Vagina (tissue), 2 donors: ENCODE measurements at regions not wholly inside any gene's neighbourhood (a gene's known extent, or its start where the extent isn't known, plus 50 kb on each side); places are given as distances from the start of the nearest gene placed in this dataset.

Experiments used
- DNase-seq, 2 donors: peaks; one replicate each; pipeline ENCODE4 v3.0.0-alpha.2; 2017; ENCODE audit errors: extremely low spot score in 2 of 2
- H3K27ac ChIP-seq: fragments of 200-600 bp; sonication (generic); one replicate; pipeline ENCODE4 v1.5.1; 2019
- H3K27me3 ChIP-seq: fragments of 200-600 bp; sonication (generic); one replicate; pipeline ENCODE4 v1.5.1; 2019
- H3K36me3 ChIP-seq, 2 donors: fragments of 200-600 bp; sonication (generic); one replicate each; pipeline ENCODE4 v1.5.1; 2017 to 2019
- H3K4me1 ChIP-seq: fragments of 200-600 bp; sonication (generic); one replicate; pipeline ENCODE4 v1.5.1; 2019
- H3K4me3 ChIP-seq, 2 donors: fragments of 200-600 bp; sonication (generic); 1 replicate in 1 of 2; 2 replicates in 1 of 2; pipeline ENCODE4 v1.5.1; 2016 to 2019
- H3K9me3 ChIP-seq: fragments of 200-600 bp; sonication (generic); one replicate; pipeline ENCODE4 v1.5.1; 2019
- POLR2A ChIP-seq, 2 donors: fragments of 450-650 bp; IDR thresholded peaks; one replicate each; pipeline ENCODE4 v1.6.1; 2017; ENCODE audit warnings: antibody characterized with exemption in 2 of 2, mild to moderate bottlenecking in 2 of 2, moderate library complexity in 2 of 2
- POLR2AphosphoS5 ChIP-seq, 2 donors: sonication (generic); formaldehyde crosslinking; IDR thresholded peaks; one replicate each; pipeline ENCODE4 v1.9.0; 2017; ENCODE audit warnings: antibody characterized with exemption in 2 of 2, mild to moderate bottlenecking in 2 of 2, low read depth in 1 of 2; ENCODE audit not compliant: insufficient read depth in 1 of 2
- intact Hi-C: fragments of 100-400 bp; cut with DNase I; formaldehyde crosslinking; loops from one replicate; pipeline ENCODE4 v1.15.1; 2023
- TF ChIP-seq, protein P1 (sequence below), 3 experiments: fragments of 450-650 bp in 2 of 3; fragments of 200-600 bp in 1 of 3; sonication (generic) in 1 of 3; IDR thresholded peaks; one replicate each; pipeline ENCODE4 v1.5.1; 2017 to 2019; ENCODE audit warnings: antibody characterized with exemption in 3 of 3, mild to moderate bottlenecking in 2 of 3, moderate library complexity in 2 of 3

DNA sequence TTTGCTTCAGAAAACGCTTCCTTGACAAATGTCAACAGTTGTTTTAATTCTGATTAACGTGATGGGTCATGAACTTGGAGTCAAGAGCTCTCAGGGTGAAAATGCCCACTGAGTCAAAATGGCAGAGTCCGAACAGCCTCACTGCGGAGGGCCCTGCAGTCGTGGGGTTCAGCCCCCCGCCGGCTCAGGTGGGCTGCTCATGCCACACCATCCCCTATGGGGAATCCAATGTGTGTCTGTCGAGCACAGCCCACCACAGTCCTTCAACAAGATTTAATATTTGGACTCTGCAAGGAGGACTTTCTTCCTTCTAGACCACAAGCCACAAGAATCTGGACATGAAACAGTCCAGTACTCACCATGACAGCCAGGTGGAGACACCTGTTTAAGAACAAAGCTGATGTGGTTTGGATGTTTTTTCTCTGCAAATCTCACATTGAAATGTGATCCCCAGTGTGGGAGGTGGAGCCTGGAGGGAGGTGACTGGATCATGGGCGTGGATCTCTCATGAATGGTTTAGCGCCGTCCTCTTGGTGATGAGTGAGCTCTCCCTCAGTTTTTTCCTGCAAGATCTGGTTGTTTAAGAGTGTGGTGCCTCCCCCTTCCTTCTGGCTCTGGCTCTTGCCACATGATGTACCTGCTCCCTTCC is 201.0 kb downstream of the NDUFA10 start:
- H3K36me3 ChIP-seq: no peaks in the 10 kb centered on the region
- TF ChIP-seq POLR2A (IDR thresholded peaks at IDR 0.05) (no peak), POLR2AphosphoS5 (IDR thresholded peaks at IDR 0.05; ENCODE audit: insufficient read depth in 1 of 2, low read depth in 1 of 2) (peak in 1 of 2 donors; percentile 41)
- peak in 1 of 2 donors; percentile 56 for DNase-seq
- intact Hi-C loops: no loop called here
- no peak overlapping the region for H3K4me3 ChIP-seq
- H3K27ac ChIP-seq: no peak overlapping the region
- H3K9me3 ChIP-seq: no peaks in the 10 kb centered on the region
- H3K4me1 ChIP-seq: no peaks in the 10 kb centered on the region
- H3K27me3 ChIP-seq: no peaks in the 10 kb centered on the region

DNA sequence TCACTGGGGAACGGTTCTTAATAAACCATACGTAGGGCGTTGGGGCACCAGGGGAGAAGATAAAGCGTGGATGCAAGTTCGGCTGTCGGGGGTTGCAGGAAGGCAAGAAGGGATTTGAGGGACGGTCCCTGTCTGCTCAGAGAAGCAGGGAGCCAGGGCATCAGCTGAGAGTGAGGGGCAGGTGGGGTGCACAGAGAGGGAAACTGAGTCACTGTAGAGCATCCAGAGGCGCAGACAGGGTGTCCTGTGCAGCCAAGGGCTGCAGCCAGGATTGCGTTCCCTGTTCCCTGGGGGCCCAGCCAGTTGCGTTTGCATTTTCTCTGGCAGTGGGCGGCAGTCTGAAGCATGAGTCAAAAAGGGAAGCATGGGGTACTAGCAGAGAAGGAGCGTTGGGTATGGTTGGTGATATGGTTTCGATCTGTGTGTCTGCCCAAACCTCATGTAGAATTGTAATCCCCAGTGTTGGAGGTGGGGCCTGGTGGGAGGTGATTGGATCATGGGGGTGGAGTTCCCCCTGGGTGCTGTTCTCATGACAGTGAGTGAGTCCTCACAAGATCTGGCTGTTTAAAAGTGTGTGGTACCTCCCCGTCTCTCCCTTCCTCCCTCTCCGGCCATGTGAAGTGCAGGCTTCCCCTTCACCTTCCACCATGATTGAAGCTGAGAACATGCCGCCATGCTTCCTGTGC is 202.9 kb downstream of the NDUFA10 start:
- H3K4me1 ChIP-seq: no peaks in the 10 kb centered on the region
- H3K9me3 ChIP-seq: no peaks in the 10 kb centered on the region
- no peaks in the 10 kb centered on the region for H3K36me3 ChIP-seq
- peak; percentile 55 to 74 for DNase-seq
- TF ChIP-seq, protein P1, sequence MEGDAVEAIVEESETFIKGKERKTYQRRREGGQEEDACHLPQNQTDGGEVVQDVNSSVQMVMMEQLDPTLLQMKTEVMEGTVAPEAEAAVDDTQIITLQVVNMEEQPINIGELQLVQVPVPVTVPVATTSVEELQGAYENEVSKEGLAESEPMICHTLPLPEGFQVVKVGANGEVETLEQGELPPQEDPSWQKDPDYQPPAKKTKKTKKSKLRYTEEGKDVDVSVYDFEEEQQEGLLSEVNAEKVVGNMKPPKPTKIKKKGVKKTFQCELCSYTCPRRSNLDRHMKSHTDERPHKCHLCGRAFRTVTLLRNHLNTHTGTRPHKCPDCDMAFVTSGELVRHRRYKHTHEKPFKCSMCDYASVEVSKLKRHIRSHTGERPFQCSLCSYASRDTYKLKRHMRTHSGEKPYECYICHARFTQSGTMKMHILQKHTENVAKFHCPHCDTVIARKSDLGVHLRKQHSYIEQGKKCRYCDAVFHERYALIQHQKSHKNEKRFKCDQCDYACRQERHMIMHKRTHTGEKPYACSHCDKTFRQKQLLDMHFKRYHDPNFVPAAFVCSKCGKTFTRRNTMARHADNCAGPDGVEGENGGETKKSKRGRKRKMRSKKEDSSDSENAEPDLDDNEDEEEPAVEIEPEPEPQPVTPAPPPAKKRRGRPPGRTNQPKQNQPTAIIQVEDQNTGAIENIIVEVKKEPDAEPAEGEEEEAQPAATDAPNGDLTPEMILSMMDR (IDR thresholded peaks at IDR 0.05): no peak
- TF ChIP-seq POLR2AphosphoS5 (IDR thresholded peaks at IDR 0.05; ENCODE audit: insufficient read depth in 1 of 2, low read depth in 1 of 2) (no peak), POLR2A (IDR thresholded peaks at IDR 0.05) (no peak)
- no peaks in the 10 kb centered on the region for H3K27me3 ChIP-seq
- no peak overlapping the region for H3K27ac ChIP-seq
- intact Hi-C loops: no loop called here
- H3K4me3 ChIP-seq: no peak overlapping the region

DNA sequence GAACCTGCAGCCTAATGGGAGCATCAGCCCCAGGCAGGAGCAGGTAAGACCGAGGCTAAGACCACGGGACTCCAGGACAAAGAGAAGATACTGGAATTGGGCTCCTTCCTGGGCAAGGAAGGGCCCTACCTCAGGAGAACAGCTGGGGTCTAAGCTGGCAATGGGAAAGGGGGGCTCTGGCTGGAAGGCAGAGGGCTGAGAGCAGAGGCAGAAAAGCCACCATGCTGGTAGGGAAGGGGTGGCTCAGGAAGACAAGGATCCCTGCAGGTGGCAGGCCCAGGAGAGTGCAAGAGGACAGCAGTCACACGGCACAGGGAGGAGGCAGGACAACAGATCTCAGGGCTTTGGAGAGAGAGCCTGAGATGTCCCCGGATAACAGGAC is 203.5 kb downstream of the NDUFA10 start:
- Histone ChIP-seq H3K27ac (no peak overlapping the region), H3K9me3 (no peaks in the 10 kb centered on the region), H3K27me3 (no peaks in the 10 kb centered on the region), H3K4me1 (no peaks in the 10 kb centered on the region), H3K36me3 (no peaks in the 10 kb centered on the region), H3K4me3 (no peak overlapping the region)
- intact Hi-C loops: no loop called here
- no peak for TF ChIP-seq POLR2A (IDR thresholded peaks at IDR 0.05)
- no peak for TF ChIP-seq POLR2AphosphoS5 (IDR thresholded peaks at IDR 0.05; ENCODE audit: insufficient read depth in 1 of 2, low read depth in 1 of 2)
- TF ChIP-seq, protein P1 (IDR thresholded peaks at IDR 0.05): no peak
- peak; percentile 52 to 77 for DNase-seq

DNA sequence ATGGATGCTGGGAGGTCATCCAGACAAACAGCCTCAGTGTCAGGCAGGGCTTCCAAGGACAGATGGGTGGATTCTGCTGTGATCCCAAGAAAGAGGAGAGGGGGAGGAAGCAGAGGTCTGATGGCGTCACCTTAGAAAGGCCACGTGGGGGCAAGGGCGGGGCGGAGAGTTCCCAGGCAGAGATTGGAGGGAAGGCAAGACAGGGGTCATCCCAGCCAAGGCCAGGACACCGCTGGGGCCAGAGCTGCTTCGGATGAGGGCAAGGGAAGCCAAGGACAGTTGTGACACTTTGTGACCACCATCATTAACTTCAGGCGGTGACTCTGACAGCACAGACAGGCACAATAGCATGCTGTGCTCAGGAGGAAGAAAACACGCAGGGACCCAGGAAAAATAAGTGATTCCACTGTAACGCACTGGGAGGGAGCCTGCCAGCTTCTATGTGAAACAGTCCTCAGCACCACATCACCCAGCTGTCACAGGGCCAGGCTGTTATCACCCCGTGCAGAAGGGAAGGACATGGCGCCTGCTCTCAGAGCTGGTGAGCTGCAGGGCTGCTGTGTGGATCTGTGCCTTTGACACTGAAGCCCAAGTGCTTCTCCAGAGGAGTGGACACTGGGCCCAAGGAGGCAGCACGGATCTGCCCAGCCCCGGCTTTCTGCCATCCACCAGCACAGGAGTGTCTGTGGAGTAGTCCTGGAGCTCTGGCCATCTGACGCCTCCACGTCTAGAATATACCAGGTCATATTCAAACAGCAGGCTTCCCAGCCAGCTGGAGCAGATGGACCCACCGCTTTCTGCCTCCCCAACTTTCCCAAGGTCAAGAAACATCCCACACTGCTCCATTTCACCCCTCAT is 204.1 kb downstream of the NDUFA10 start:
- Histone ChIP-seq H3K4me1 (no peaks in the 10 kb centered on the region), H3K27me3 (no peaks in the 10 kb centered on the region), H3K4me3 (no peak overlapping the region), H3K27ac (no peak overlapping the region), H3K9me3 (no peaks in the 10 kb centered on the region), H3K36me3 (no peaks in the 10 kb centered on the region)
- DNase-seq: peak; percentile 64 to 88
- intact Hi-C loops: no loop called here
- TF ChIP-seq POLR2AphosphoS5 (IDR thresholded peaks at IDR 0.05; ENCODE audit: insufficient read depth in 1 of 2, low read depth in 1 of 2) (no peak), POLR2A (IDR thresholded peaks at IDR 0.05) (no peak)
- TF ChIP-seq, protein P1 (IDR thresholded peaks at IDR 0.05): no peak

DNA sequence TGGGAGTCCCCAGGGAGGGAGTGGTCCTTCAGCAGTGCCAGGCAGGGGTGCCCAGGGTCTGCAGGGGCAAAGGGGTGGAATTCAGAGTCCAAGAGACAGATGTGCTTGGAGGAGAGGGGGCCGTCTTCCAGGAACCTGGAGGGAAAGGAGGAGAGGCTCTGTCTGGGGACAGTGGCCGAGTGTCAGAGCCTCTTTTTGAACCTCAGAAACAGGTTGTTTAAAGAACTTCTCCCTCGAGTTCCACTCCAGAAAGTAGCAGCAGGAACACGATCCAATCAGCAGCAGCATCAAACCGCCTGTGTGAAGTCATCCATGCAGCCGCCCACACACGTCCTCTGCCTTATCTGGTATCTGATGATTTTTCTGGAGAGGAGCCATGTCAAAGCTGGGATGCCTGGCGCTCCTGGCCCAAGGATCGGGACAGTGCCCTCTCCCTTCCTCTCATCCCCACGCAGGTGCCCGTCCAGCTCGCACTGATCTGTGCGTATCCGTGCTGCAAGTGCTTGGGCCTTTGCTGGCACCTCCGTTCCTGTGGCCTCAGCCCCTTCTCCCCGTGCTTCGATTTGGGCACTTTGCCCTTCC is 205.1 kb downstream of the NDUFA10 start:
- no peak overlapping the region for H3K27ac ChIP-seq
- DNase-seq: no peak
- H3K36me3 ChIP-seq: no peaks in the 10 kb centered on the region
- no peaks in the 10 kb centered on the region for H3K27me3 ChIP-seq
- TF ChIP-seq, protein P1 (IDR thresholded peaks at IDR 0.05): no peak
- TF ChIP-seq POLR2AphosphoS5 (IDR thresholded peaks at IDR 0.05; ENCODE audit: insufficient read depth in 1 of 2, low read depth in 1 of 2): no peak
- TF ChIP-seq POLR2A (IDR thresholded peaks at IDR 0.05): no peak
- peaks cover 1% of the 10 kb centered on the region for H3K4me1 ChIP-seq
- intact Hi-C loops: no loop called here
- no peaks in the 10 kb centered on the region for H3K9me3 ChIP-seq
- no peak overlapping the region for H3K4me3 ChIP-seq
